SK-N-MC (cell line): ENCODE measurements at regions not wholly inside any gene's neighbourhood (a gene's known extent, or its start where the extent isn't known, plus 50 kb on each side); places are given as distances from the start of the nearest gene placed in this dataset.

Experiments used
- EZH2 ChIP-seq: fragments of 200-600 bp; sonication (generic); IDR thresholded peaks from one replicate; pipeline ENCODE4 v1.6.1; 2017; ENCODE audit warnings: antibody characterized with exemption
- POLR2AphosphoS5 ChIP-seq: IDR thresholded peaks from 2 replicates; pipeline ENCODE4 v1.6.1; 2012; ENCODE audit warnings: mild to moderate bottlenecking, low read depth, low read length, borderline replicate concordance

- TF ChIP-seq POLR2AphosphoS5 (no peak), EZH2 (no peak)
Observed at GRCh38 chr9:7597716-7598115, 201.9 kb downstream of the DMAC1 start.
